ENCODE measurements at regions not wholly inside any gene's neighbourhood (a gene's known extent, or its start where the extent isn't known, plus 50 kb on each side); places are given as distances from the start of the nearest gene placed in this dataset.

- no peaks in the 10 kb centered on the region for H3K9me1 ChIP-seq (ENCODE audit: insufficient read depth, low read length)
- WGBS, 2 experiments (ENCODE audit: extremely low coverage in 2 of 2, insufficient read length in 1 of 2) = no CpG with 5 or more reads among the region's 8 CpGs
- dilution Hi-C loops (cut with HindIII; ENCODE audit: low sequenced_read_pairs, unreplicated experiment) = no loop called here
Measured at GRCh38 chr22:48856308-48856615, 971.4 kb downstream of the BRD1 start.

More at GRCh38 chr22:48856308-48856615, 971.4 kb downstream of the BRD1 start:
- Histone ChIP-seq H3K56ac (ENCODE audit: extremely low read depth, insufficient read depth, low read length) (no peak overlapping the region), H2BK5ac (ENCODE audit: low read depth, low read length, poor library complexity, severe bottlenecking) (no peak overlapping the region), H3K4me2 (ENCODE audit: low read depth, low read length) (no peak overlapping the region), H2AFZ (replicated peaks; ENCODE audit: low read length, poor library complexity) (no peak overlapping the region), H3K18ac (ENCODE audit: low read depth, low read length) (no peak overlapping the region), H2AK9ac (replicated peaks; ENCODE audit: low read depth, low read length, poor library complexity) (no peak overlapping the region), H3K27me3 (ENCODE audit: control insufficient read depth, insufficient read depth, low read length) (no peaks in the 10 kb centered on the region), H4K5ac (ENCODE audit: low read depth, low read length) (no peak overlapping the region), H3K36me3 (ENCODE audit: control insufficient read depth, insufficient read depth, low read length) (no peaks in the 10 kb centered on the region), H2AK5ac (ENCODE audit: low read depth, low read length) (no peak overlapping the region), H3K27ac (ENCODE audit: insufficient read depth, low read length) (no peak overlapping the region), H4K20me1 (ENCODE audit: insufficient read depth, low read length) (no peaks in the 10 kb centered on the region), H3K9me3 (ENCODE audit: control insufficient read depth, insufficient read depth, low read length) (peaks cover 65% of the 10 kb centered on the region), H3K14ac (replicated peaks; ENCODE audit: low read depth, low read length) (no peak overlapping the region), H3K4ac (ENCODE audit: low read depth, low read length) (no peak overlapping the region), H4K8ac (ENCODE audit: low read depth in 2 of 2, low read length in 2 of 2) (no peak overlapping the region), H3K4me1 (ENCODE audit: control insufficient read depth, insufficient read depth, low read length) (no peaks in the 10 kb centered on the region), H3K23ac (ENCODE audit: low read depth, low read length) (no peak overlapping the region), H3K9ac (ENCODE audit: low read depth, low read length) (no peak overlapping the region), H4K91ac (ENCODE audit: insufficient read depth, low read depth, low read length) (no peak overlapping the region), H3K4me3 (ENCODE audit: insufficient read depth, low read depth, low read length) (no peak overlapping the region), H2BK20ac (ENCODE audit: low read depth, low read length) (no peak overlapping the region), H2BK15ac (ENCODE audit: low read depth, low read length) (no peak overlapping the region), H3K79me1 (ENCODE audit: low read depth in 1 of 2, low read length in 2 of 2) (no peaks in the 10 kb centered on the region), H2BK120ac (ENCODE audit: low read depth, low read length) (no peak overlapping the region)
- TF ChIP-seq FOS (IDR thresholded peaks at IDR 0.05; ENCODE audit: low read depth, low read length) = no peak
- TF ChIP-seq SMC3 (IDR thresholded peaks at IDR 0.05; ENCODE audit: low read depth, low read length) = no peak
- TF ChIP-seq BHLHE40 (IDR thresholded peaks at IDR 0.05; ENCODE audit: low read depth, low read length) = no peak
- TF ChIP-seq MXI1 (IDR thresholded peaks at IDR 0.05; ENCODE audit: borderline replicate concordance, low read depth, low read length) = no peak
- TF ChIP-seq ELK1 (IDR thresholded peaks at IDR 0.05; ENCODE audit: borderline replicate concordance, low read depth, low read length) = no peak
- no peak for TF ChIP-seq MAFK (IDR thresholded peaks at IDR 0.05; ENCODE audit: low read depth, low read length)
- no peak for TF ChIP-seq CHD1 (IDR thresholded peaks at IDR 0.05; ENCODE audit: low read depth, low read length)
- in situ Hi-C loops (cut with MboI; ENCODE audit: low sequenced_read_pairs) = no loop called here
- ATAC-seq (ENCODE audit: low read depth) = no peak
- BruUV-seq (replicated peaks) = no TSS peak
- intact Hi-C loops (cut with micrococcal nuclease) = no loop called here
- ChIA-PET POLR2A (ENCODE audit: unreplicated experiment) (no interaction called here), CTCF (no interaction called here)
- DNase-seq = no peak

Data from IMR-90 (cell line).